Glutamatergic neuron (in vitro differentiated cells): ENCODE measurements at regions not wholly inside any gene's neighbourhood (a gene's known extent, or its start where the extent isn't known, plus 50 kb on each side); places are given as distances from the start of the nearest gene placed in this dataset.

ENCODE experiments used
- DNase-seq: peaks from one replicate; pipeline ENCODE4 v3.0.0; 2022
- H3K27ac Mint-ChIP-seq: one replicate; pipeline ENCODE4 v1.8.0; 2020; ENCODE audit warnings: mild to moderate bottlenecking, mixed read lengths, inconsistent platforms; ENCODE audit not compliant: unreplicated experiment
- H3K27me3 Mint-ChIP-seq: one replicate; pipeline ENCODE4 v1.8.0; 2020; ENCODE audit warnings: mild to moderate bottlenecking, moderate library complexity, mixed read lengths, inconsistent platforms; ENCODE audit not compliant: unreplicated experiment
- H3K36me3 Mint-ChIP-seq: one replicate; pipeline ENCODE4 v1.8.0; 2020; ENCODE audit warnings: mild to moderate bottlenecking, mixed read lengths, inconsistent platforms; ENCODE audit not compliant: unreplicated experiment
- H3K4me1 Mint-ChIP-seq: one replicate; pipeline ENCODE4 v1.8.0; 2020; ENCODE audit warnings: mild to moderate bottlenecking, low read depth, mixed read lengths, inconsistent platforms; ENCODE audit not compliant: unreplicated experiment
- H3K4me3 Mint-ChIP-seq: one replicate; pipeline ENCODE4 v1.8.0; 2020; ENCODE audit warnings: mild to moderate bottlenecking, mixed read lengths, inconsistent platforms; ENCODE audit not compliant: unreplicated experiment
- H3K9me3 Mint-ChIP-seq: one replicate; pipeline ENCODE4 v1.8.0; 2020; ENCODE audit warnings: mild to moderate bottlenecking, moderate library complexity, mixed read lengths, inconsistent platforms; ENCODE audit not compliant: unreplicated experiment
- CTCF ChIP-seq: fragments of 200-600 bp; sonication (generic); IDR thresholded peaks from one replicate; pipeline ENCODE4 v1.5.0; 2021; ENCODE audit not compliant: partially characterized antibody, unreplicated experiment

DNA sequence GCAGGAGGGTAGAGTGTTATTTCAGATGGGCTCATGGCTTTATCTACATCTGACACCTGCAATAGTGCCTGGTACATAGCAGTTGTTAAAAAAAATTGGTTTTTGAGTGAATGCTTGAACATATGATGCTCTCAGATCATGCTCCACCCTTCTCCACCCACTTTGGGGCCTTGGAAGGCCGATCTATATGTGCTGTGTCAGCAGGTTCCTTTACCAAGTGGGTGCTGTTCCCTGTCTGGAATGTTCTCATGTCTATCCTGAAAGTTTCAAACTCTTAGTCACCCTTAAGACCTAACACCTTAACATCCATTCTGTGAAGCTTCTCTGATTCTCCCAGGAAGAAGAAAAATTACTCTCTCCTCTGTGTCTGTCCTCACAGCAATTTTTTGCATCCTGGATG is 556.3 kb upstream of the TBX3 start:
- Mint-ChIP-seq H3K4me3 (no peak overlapping the region), H3K9me3 (peaks cover 4% of the 10 kb centered on the region), H3K27ac (no peak overlapping the region), H3K27me3 (peaks cover 7% of the 10 kb centered on the region), H3K36me3 (no peaks in the 10 kb centered on the region), H3K4me1 (no peaks in the 10 kb centered on the region)
- no peak for DNase-seq
- no peak for TF ChIP-seq CTCF

GRCh38 chr12:115235880-115236279 is 551.9 kb upstream of the TBX3 start:
- H3K9me3 Mint-ChIP-seq: no peaks in the 10 kb centered on the region
- no peaks in the 10 kb centered on the region for H3K36me3 Mint-ChIP-seq
- no peak for DNase-seq
- H3K27ac Mint-ChIP-seq: no peak overlapping the region
- no peaks in the 10 kb centered on the region for H3K4me1 Mint-ChIP-seq
- H3K27me3 Mint-ChIP-seq: peaks cover 6% of the 10 kb centered on the region
- H3K4me3 Mint-ChIP-seq: no peak overlapping the region
- TF ChIP-seq CTCF: no peak

DNA sequence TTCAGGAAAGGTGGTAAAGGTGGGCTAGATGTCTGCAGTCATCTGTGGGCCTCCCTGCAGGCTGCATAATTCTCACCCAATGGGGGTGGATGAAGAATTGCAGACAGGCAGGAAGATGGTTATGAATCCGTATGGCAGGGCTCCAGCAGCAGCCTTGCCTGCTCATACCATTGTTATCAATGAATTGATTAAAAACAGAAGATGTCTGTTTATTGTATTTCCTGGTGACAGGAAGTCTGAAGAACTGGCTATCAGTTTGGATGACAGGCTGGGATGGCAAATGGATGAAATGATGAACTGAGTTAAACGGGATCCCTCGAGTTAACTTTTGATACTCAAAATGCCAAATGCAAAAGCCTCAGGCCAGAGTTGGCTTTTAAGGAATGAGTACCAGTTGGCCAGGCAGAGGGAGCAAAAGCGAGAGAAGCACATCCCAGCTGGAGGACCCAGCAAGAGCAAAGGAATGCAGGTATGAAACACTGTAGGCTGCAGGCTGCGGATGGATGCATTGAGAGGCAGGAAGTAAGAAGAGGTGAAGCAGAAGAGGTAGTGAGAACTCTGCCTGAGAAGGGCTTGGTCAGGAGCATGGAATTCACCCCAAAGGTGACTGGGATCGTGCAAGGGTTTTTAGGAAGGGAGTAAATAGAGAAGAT is 550.0 kb upstream of the TBX3 start:
- Mint-ChIP-seq H3K4me3 (no peak overlapping the region), H3K27me3 (peaks cover under 1% of the 10 kb centered on the region)

GRCh38 chr12:115232455-115233156 is 548.6 kb upstream of the TBX3 start:
- no peak overlapping the region for H3K27ac Mint-ChIP-seq

More for the DNA sequence above, 550.0 kb upstream of the TBX3 start:
- H3K27ac Mint-ChIP-seq: no peak overlapping the region
- H3K9me3 Mint-ChIP-seq: no peaks in the 10 kb centered on the region
- TF ChIP-seq CTCF: no peak
- H3K36me3 Mint-ChIP-seq: no peaks in the 10 kb centered on the region
- no peaks in the 10 kb centered on the region for H3K4me1 Mint-ChIP-seq
- no peak for DNase-seq

More at GRCh38 chr12:115232455-115233156, 548.6 kb upstream of the TBX3 start:
- Mint-ChIP-seq H3K4me3 (no peak overlapping the region), H3K9me3 (no peaks in the 10 kb centered on the region), H3K4me1 (no peaks in the 10 kb centered on the region), H3K27me3 (no peaks in the 10 kb centered on the region), H3K36me3 (no peaks in the 10 kb centered on the region)
- DNase-seq: no peak
- no peak for TF ChIP-seq CTCF
